PC-3 (cell line): ENCODE measurements at regions not wholly inside any gene's neighbourhood (a gene's known extent, or its start where the extent isn't known, plus 50 kb on each side); places are given as distances from the start of the nearest gene placed in this dataset.

Experiments used
- ATAC-seq: fragments of 200-7000 bp; cut with Tn5 transposase; 2 replicates; pipeline ENCODE4 v1.9.1; 2020; ENCODE audit warnings: mild to moderate bottlenecking, moderate library complexity
- BruUV-seq: library from RNA; stranded (reverse); fragments of 400-500 nt; replicated peaks from 2 replicates; lab custom pipeline; 2021; lab: Mats Ljungman, UMichigan
- CTCF ChIA-PET: fragments of 300-600 bp; sonication (Branson Sonifier 250); formaldehyde crosslinking; loops from one replicate; lab custom pipeline; 2022; ENCODE audit warnings: antibody characterized with exemption; lab: Charles Lee
- POLR2A ChIA-PET: fragments of 300-600 bp; sonication (Branson Sonifier 250); formaldehyde crosslinking; loops from one replicate; lab custom pipeline; 2022; ENCODE audit warnings: antibody characterized with exemption; ENCODE audit not compliant: unreplicated experiment; lab: Charles Lee
- DNase-seq: peaks from one replicate; pipeline ENCODE4 v3.0.0-alpha.2; 2015
- H2AFZ ChIP-seq: fragments of 300-600 bp; sonication (generic); 2 replicates; pipeline ENCODE4 v1.6.0; 2016; ENCODE audit warnings: antibody characterized with exemption, low read length
- H3F3A ChIP-seq: fragments of 300-600 bp; sonication (generic); one replicate; pipeline ENCODE4 v1.6.0; 2017; ENCODE audit warnings: antibody characterized with exemption, low read length, control low read depth, mild to moderate bottlenecking; ENCODE audit not compliant: unreplicated experiment
- H3K27ac ChIP-seq: fragments of 300-600 bp; sonication (generic); 2 replicates; pipeline ENCODE4 v1.5.1; 2016; ENCODE audit warnings: mild to moderate bottlenecking, low read length
- H3K27me3 ChIP-seq: fragments of 300-600 bp; sonication (generic); 2 replicates; pipeline ENCODE4 v1.6.1; 2016; ENCODE audit warnings: low read length, mixed read lengths
- H3K36me3 ChIP-seq: fragments of 300-600 bp; sonication (generic); 2 replicates; pipeline ENCODE4 v1.6.1; 2016; ENCODE audit warnings: low read depth, mixed run types, low read length, mixed read lengths
- H3K4me1 ChIP-seq: fragments of 300-600 bp; sonication (generic); 2 replicates; pipeline ENCODE4 v1.5.1; 2016; ENCODE audit warnings: low read length; ENCODE audit not compliant: insufficient read depth
- H3K4me2 ChIP-seq: fragments of 300-600 bp; sonication (generic); 2 replicates; pipeline ENCODE4 v1.6.0; 2016; ENCODE audit warnings: low read length
- H3K4me3 ChIP-seq: fragments of 300-600 bp; sonication (generic); 2 replicates; pipeline ENCODE4 v1.5.1; 2016; ENCODE audit warnings: mild to moderate bottlenecking, low read length, mixed read lengths
- H3K79me2 ChIP-seq: fragments of 300-600 bp; sonication (generic); 2 replicates; pipeline ENCODE4 v1.6.1; 2017; ENCODE audit warnings: low read length, mixed read lengths
- H3K9ac ChIP-seq: fragments of 300-600 bp; sonication (generic); 2 replicates; pipeline ENCODE4 v1.6.0; 2016; ENCODE audit warnings: mild to moderate bottlenecking, low read length
- H3K9me2 ChIP-seq: fragments of 300-600 bp; sonication (generic); replicated peaks from 2 replicates; pipeline ENCODE4 v1.6.1; 2016; ENCODE audit warnings: mixed run types, low read length, mixed read lengths
- H3K9me3 ChIP-seq: fragments of 300-600 bp; sonication (generic); 2 replicates; pipeline ENCODE4 v1.6.1; 2016; ENCODE audit warnings: low read length, mixed read lengths
- H4K20me1 ChIP-seq: fragments of 300-600 bp; sonication (generic); 2 replicates; pipeline ENCODE4 v1.6.1; 2016; ENCODE audit warnings: low read length, mixed read lengths
- CTCF ChIP-seq: fragments of 300-600 bp; sonication (generic); conservative IDR thresholded peaks from 2 replicates; pipeline ENCODE4 v1.5.1; 2017; ENCODE audit warnings: antibody characterized with exemption, low read depth, mild to moderate bottlenecking, low read length
- EZH2 ChIP-seq: fragments of 300-600 bp; sonication (generic); IDR thresholded peaks from one replicate; pipeline ENCODE4 v1.6.1; 2017; ENCODE audit warnings: antibody characterized with exemption, mild to moderate bottlenecking, low read length; ENCODE audit not compliant: unreplicated experiment
- EZH2phosphoT487 ChIP-seq: fragments of 300-600 bp; sonication (generic); IDR thresholded peaks from 2 replicates; pipeline ENCODE4 v1.6.1; 2018; ENCODE audit warnings: mild to moderate bottlenecking, antibody characterized with exemption, low read length, borderline replicate concordance
- intact Hi-C: fragments of 100-400 bp; cut with micrococcal nuclease; formaldehyde crosslinking; loops from 2 replicates; pipeline ENCODE4 v1.9.0; 2023

- Histone ChIP-seq H3K4me1 (peaks cover 19% of the 10 kb centered on the region), H3K27ac (no peak overlapping the region), H3K9me2 (no peaks in the 10 kb centered on the region), H3K27me3 (no peaks in the 10 kb centered on the region), H3F3A (no peaks in the 10 kb centered on the region), H2AFZ (no peak overlapping the region), H3K9ac (no peak overlapping the region), H4K20me1 (no peaks in the 10 kb centered on the region), H3K36me3 (no peaks in the 10 kb centered on the region; the same call in 1 of the 2 replicates), H3K4me3 (no peak overlapping the region), H3K4me2 (no peak overlapping the region), H3K9me3 (no peaks in the 10 kb centered on the region), H3K79me2 (0 out of 2 replicates have a peak, but pooled peaks cover 5% of the 10 kb centered on the region)
- ATAC-seq (no peak), DNase-seq (no peak)
- ChIA-PET CTCF (no interaction called here), POLR2A (no interaction called here)
- no TSS peak for BruUV-seq
- TF ChIP-seq EZH2phosphoT487 (no peak), CTCF (no peak), EZH2 (no peak)
- intact Hi-C loops: loop anchor here (10.0 kb wide), 1 partner anchor 622 kb away; no protein-coding TSS in a partner anchor
Observed at GRCh38 chr3:159887168-159887567, 101.5 kb upstream of the IL12A start.

DNA sequence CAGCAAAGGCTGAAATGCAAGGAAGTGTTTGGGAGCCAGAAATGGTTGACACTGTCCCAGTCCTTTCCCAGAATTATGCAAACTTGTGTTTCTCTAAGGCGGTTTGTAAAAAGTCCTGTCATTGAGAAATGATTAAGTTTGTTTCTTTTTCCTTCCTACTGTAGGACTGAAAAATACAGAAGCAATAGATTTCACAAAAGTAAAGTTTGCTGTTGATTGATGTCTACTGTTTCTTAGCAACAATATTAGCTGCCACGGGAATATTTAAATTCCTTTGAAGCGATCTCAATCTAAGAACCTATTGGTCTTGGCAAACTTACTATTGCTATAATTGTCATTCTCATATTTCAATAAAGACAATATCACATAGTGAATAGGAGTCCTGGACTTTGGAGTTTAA, 100.7 kb upstream of the IL12A start:
- H3K27me3 ChIP-seq: no peaks in the 10 kb centered on the region
- H3K4me3 ChIP-seq: no peak overlapping the region
- BruUV-seq: TSS peak; percentile 14
- no peak overlapping the region for H2AFZ ChIP-seq
- no peak for TF ChIP-seq EZH2
- TF ChIP-seq EZH2phosphoT487: no peak
- no peak for TF ChIP-seq CTCF
- DNase-seq: no peak
- 0 out of 2 replicates have a peak, but pooled peaks cover 5% of the 10 kb centered on the region for H3K79me2 ChIP-seq
- POLR2A ChIA-PET: no interaction called here
- peaks cover 14% of the 10 kb centered on the region for H3K4me1 ChIP-seq
- intact Hi-C loops: loop anchor here (10.0 kb wide), 1 partner anchor 623 kb away; no protein-coding TSS in a partner anchor
- no peak overlapping the region for H3K27ac ChIP-seq
- H3K9me2 ChIP-seq: no peaks in the 10 kb centered on the region
- no peak overlapping the region for H3K9ac ChIP-seq
- no peaks in the 10 kb centered on the region for H4K20me1 ChIP-seq
- ATAC-seq: no peak
- CTCF ChIA-PET: interaction anchor here (0.7 kb wide), 1 partner anchor 101 kb away, joined by 5 read pairs; the partner anchor contains the start of gene IL12A
- peaks cover 7% of the 10 kb centered on the region for H3K36me3 ChIP-seq
- H3K4me2 ChIP-seq: no peak overlapping the region
- H3K9me3 ChIP-seq: no peaks in the 10 kb centered on the region
- H3F3A ChIP-seq: no peaks in the 10 kb centered on the region

- CTCF ChIA-PET: no interaction called here
- no peak overlapping the region for H3K4me3 ChIP-seq
- DNase-seq: no peak
- intact Hi-C loops: no loop called here
- H4K20me1 ChIP-seq: no peaks in the 10 kb centered on the region
- H3K27me3 ChIP-seq: no peaks in the 10 kb centered on the region
- H3K27ac ChIP-seq: no peak overlapping the region
- H3K36me3 ChIP-seq: peaks cover 20% of the 10 kb centered on the region
- no TSS peak for BruUV-seq
- POLR2A ChIA-PET: no interaction called here
- H3K9me3 ChIP-seq: no peaks in the 10 kb centered on the region
- no peak overlapping the region for H2AFZ ChIP-seq
- no peak overlapping the region for H3K9ac ChIP-seq
- H3K4me1 ChIP-seq: no peaks in the 10 kb centered on the region
- no peaks in the 10 kb centered on the region for H3F3A ChIP-seq
- H3K79me2 ChIP-seq: no peaks in the 10 kb centered on the region
- ATAC-seq: no peak
- no peak for TF ChIP-seq CTCF
- H3K9me2 ChIP-seq: no peaks in the 10 kb centered on the region
- H3K4me2 ChIP-seq: no peak overlapping the region
Observed at GRCh38 chr3:159892171-159892795, 96.4 kb upstream of the IL12A start.
